ENCODE measurements at regions not wholly inside any gene's neighbourhood (a gene's known extent, or its start where the extent isn't known, plus 50 kb on each side); places are given as distances from the start of the nearest gene placed in this dataset.

GRCh38 chr2:41900101-41900577, 147.7 kb upstream of the PKDCC start:
- no peak for DNase-seq (ENCODE audit: low read depth)
- no peak for TF ChIP-seq CTCF (conservative IDR thresholded peaks at IDR 0.05; ENCODE audit: low read depth, low read length)
- H3K4me3 ChIP-seq (ENCODE audit: low read depth, low read length): no peak overlapping the region

- DNase-seq (ENCODE audit: low read depth): no peak
- H3K4me3 ChIP-seq (ENCODE audit: low read depth, low read length): no peak overlapping the region
- TF ChIP-seq CTCF (conservative IDR thresholded peaks at IDR 0.05; ENCODE audit: low read depth, low read length): no peak
Measured at GRCh38 chr2:41902897-41903296, 144.9 kb upstream of the PKDCC start.

GRCh38 chr2:41903474-41904135, 144.2 kb upstream of the PKDCC start:
- H3K4me3 ChIP-seq (ENCODE audit: low read depth, low read length): no peak overlapping the region
- no peak for TF ChIP-seq CTCF (conservative IDR thresholded peaks at IDR 0.05; ENCODE audit: low read depth, low read length)
- DNase-seq (ENCODE audit: low read depth): no peak

GRCh38 chr2:41904459-41904858, 143.4 kb upstream of the PKDCC start:
- H3K4me3 ChIP-seq (ENCODE audit: low read depth, low read length): no peak overlapping the region
- DNase-seq (ENCODE audit: low read depth): no peak
- no peak for TF ChIP-seq CTCF (conservative IDR thresholded peaks at IDR 0.05; ENCODE audit: low read depth, low read length)

GRCh38 chr2:41905597-41906337, 142.1 kb upstream of the PKDCC start:
- no peak overlapping the region for H3K4me3 ChIP-seq (ENCODE audit: low read depth, low read length)
- no peak for TF ChIP-seq CTCF (conservative IDR thresholded peaks at IDR 0.05; ENCODE audit: low read depth, low read length)
- no peak for DNase-seq (ENCODE audit: low read depth)

- no peak for TF ChIP-seq CTCF (conservative IDR thresholded peaks at IDR 0.05; ENCODE audit: low read depth, low read length)
- H3K4me3 ChIP-seq (ENCODE audit: low read depth, low read length): no peak overlapping the region
- DNase-seq (ENCODE audit: low read depth): no peak
Measured at GRCh38 chr2:41906338-41906725, 141.5 kb upstream of the PKDCC start.

Data from epithelial cell of proximal tubule (primary cell).